Tibial artery (tissue), 4 donors: ENCODE measurements at regions not wholly inside any gene's neighbourhood (a gene's known extent, or its start where the extent isn't known, plus 50 kb on each side); places are given as distances from the start of the nearest gene placed in this dataset.

ENCODE experiments used
- DNase-seq, 2 donors: peaks; one replicate each; pipeline ENCODE4 v3.0.0-alpha.2; 2019
- H3K27ac ChIP-seq, 2 donors: fragments of 200-600 bp; sonication (generic) in 1 of 2; 1 replicate in 1 of 2; 2 replicates in 1 of 2; pipeline ENCODE4 v1.5.1; 2018 to 2019; ENCODE audit warnings: mild to moderate bottlenecking in 1 of 2
- H3K27me3 ChIP-seq, 2 donors: fragments of 200-600 bp; sonication (generic) in 1 of 2; one replicate each; pipeline versions ENCODE4 v1.5.1 to v1.6.0; 2016 to 2019
- H3K36me3 ChIP-seq, 3 donors: fragments of 200-600 bp; sonication (generic) in 2 of 3; one replicate each; pipeline ENCODE4 v1.5.1; 2016 to 2019; ENCODE audit warnings: mild to moderate bottlenecking in 2 of 3
- H3K4me1 ChIP-seq, 4 donors: fragments of 200-600 bp; sonication (generic) in 2 of 4; 1 replicate in 3 of 4; 2 replicates in 1 of 4; pipeline ENCODE4 v1.5.1; 2016 to 2019
- H3K4me3 ChIP-seq, 2 donors: fragments of 200-600 bp; sonication (generic) in 1 of 2; 1 replicate in 1 of 2; 2 replicates in 1 of 2; pipeline ENCODE4 v1.5.1; 2018 to 2019; ENCODE audit warnings: mild to moderate bottlenecking in 2 of 2
- H3K9me3 ChIP-seq, 3 donors: fragments of 200-600 bp; sonication (generic) in 1 of 3; one replicate each; pipeline ENCODE4 v1.5.1; 2016 to 2019
- CTCF ChIP-seq, 2 experiments: fragments of 200-600 bp in 1 of 2; fragments of 450-650 bp in 1 of 2; IDR thresholded peaks; one replicate each; pipeline ENCODE4 v1.5.1; 2017 to 2019; ENCODE audit warnings: antibody characterized with exemption in 2 of 2, mild to moderate bottlenecking in 1 of 2, moderate library complexity in 1 of 2
- intact Hi-C: fragments of 100-400 bp; cut with DNase I; formaldehyde crosslinking; loops from one replicate; pipeline ENCODE4 v1.15.0; 2023; ENCODE audit warnings: low total_unique reads

DNA sequence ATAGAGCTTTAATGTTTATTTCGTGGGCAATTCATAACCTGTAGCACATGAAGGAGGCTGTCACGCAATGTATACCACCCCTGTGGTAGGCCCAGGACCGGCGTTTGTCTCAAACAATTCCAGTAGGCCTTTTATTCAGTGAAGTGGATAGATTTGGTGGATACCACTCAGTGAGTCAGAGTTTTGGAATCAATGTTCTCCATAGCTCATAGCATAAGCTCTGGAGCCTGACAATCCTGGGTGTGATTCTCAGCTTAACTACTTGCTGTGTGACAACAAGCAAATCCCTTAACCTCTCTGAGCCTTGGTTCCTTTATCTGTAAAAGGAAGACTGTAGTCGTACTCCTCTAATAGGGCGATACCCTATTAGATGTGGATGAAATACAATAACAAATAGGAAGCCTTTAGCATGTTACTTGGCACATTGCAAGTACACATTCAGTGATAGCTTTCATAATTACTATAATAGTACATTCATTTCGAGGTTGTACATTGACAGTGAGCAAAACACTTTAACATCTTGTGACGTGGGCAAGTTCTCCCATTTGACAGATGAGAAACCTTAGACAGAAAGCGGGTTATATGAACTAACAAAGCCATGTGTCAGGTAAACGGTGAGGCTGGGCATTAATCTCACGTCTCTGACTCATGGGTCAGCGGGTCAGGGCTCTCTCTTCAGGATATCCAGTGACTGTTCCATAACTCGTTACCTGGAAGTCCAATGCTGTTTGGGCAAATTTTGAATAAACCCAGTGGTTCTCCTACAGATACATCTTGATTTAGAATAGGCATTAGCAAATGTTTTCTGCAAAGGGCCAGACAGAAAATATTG lies 130.8 kb downstream of the C9orf152 start:
- no peak for TF ChIP-seq CTCF (IDR thresholded peaks at IDR 0.05)
- Histone ChIP-seq H3K27ac (peak overlapping the region in 1 of 2 donors; percentile 30), H3K27me3 (no peaks in the 10 kb centered on the region), H3K9me3 (no peaks in the 10 kb centered on the region), H3K4me3 (no peak overlapping the region), H3K36me3 (no peaks in the 10 kb centered on the region), H3K4me1 (peaks cover 0 to 58% (median 23%) of the 10 kb centered on the region in 4 donors)
- intact Hi-C loops = no loop called here
- no peak for DNase-seq

GRCh38 chr9:110077925-110078324 lies 130.0 kb downstream of the C9orf152 start:
- Histone ChIP-seq H3K9me3 (no peaks in the 10 kb centered on the region), H3K4me3 (no peak overlapping the region), H3K27me3 (no peaks in the 10 kb centered on the region), H3K27ac (peak overlapping the region; percentile 29 to 30), H3K4me1 (peaks cover 0 to 62% (median 20%) of the 10 kb centered on the region in 4 donors), H3K36me3 (no peaks in the 10 kb centered on the region)
- no peak for TF ChIP-seq CTCF (IDR thresholded peaks at IDR 0.05)
- no peak for DNase-seq
- intact Hi-C loops = no loop called here

DNA sequence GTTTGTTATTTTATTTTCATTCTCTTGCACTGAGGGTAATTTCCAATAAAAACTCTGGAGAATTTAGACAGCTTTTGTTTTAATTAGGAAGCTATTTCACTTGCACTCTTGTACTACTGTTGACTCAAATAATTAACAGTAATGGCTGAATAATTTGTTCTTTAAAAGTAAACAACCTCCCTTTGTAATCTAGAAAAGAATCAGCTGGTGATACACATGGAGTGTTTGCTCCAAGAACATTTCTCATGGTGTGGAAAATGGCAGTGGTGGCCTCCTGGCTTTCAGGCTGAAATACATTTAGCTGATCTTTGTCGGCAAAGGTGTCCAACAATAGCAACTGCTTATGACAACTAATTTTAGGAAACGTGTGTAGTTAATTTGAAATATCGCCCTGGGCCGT lies 129.4 kb downstream of the C9orf152 start:
- H3K27ac ChIP-seq = peak overlapping the region; percentile 29 to 30
- DNase-seq = no peak

DNA sequence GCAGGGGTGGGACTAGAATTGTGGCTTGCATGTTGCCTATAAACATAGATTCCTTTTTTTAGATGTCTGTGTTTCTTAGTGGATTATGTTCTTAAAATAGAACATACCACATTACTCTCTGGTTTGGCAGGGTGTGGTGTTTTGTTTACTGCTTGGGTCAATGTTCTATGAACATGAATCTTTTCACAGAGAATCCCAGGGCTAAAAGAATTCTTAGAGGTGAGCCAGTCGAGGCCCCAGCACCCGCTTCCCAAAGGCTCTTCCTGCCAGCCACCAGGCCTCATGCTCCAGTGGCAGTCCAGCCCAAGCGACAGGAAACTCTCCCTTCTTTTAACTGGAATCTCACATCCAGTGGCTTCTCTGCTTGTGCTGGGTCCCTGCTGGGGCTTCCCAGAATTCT lies 126.6 kb downstream of the C9orf152 start:
- peak overlapping the region; percentile 66 to 74 for H3K27ac ChIP-seq
- DNase-seq = no peak
- H3K27me3 ChIP-seq = no peaks in the 10 kb centered on the region
- no peaks in the 10 kb centered on the region for H3K9me3 ChIP-seq
- peaks cover 0 to 63% (median 17%) of the 10 kb centered on the region in 4 donors for H3K4me1 ChIP-seq
- no peak overlapping the region for H3K4me3 ChIP-seq
- H3K36me3 ChIP-seq = no peaks in the 10 kb centered on the region
- TF ChIP-seq CTCF (IDR thresholded peaks at IDR 0.05) = no peak
- intact Hi-C loops = no loop called here

More for the DNA sequence above, 129.4 kb downstream of the C9orf152 start:
- peaks cover 0 to 63% (median 17%) of the 10 kb centered on the region in 4 donors for H3K4me1 ChIP-seq
- no peaks in the 10 kb centered on the region for H3K36me3 ChIP-seq
- intact Hi-C loops = no loop called here
- no peak for TF ChIP-seq CTCF (IDR thresholded peaks at IDR 0.05)
- H3K9me3 ChIP-seq = no peaks in the 10 kb centered on the region
- H3K4me3 ChIP-seq = no peak overlapping the region
- H3K27me3 ChIP-seq = no peaks in the 10 kb centered on the region

GRCh38 chr9:110083866-110084265 lies 124.1 kb downstream of the C9orf152 start:
- Histone ChIP-seq H3K9me3 (no peaks in the 10 kb centered on the region), H3K27me3 (no peaks in the 10 kb centered on the region), H3K27ac (no peak overlapping the region), H3K36me3 (no peaks in the 10 kb centered on the region), H3K4me1 (peaks cover 0 to 42% (median 19%) of the 10 kb centered on the region in 4 donors), H3K4me3 (no peak overlapping the region)
- intact Hi-C loops = no loop called here
- DNase-seq = no peak
- TF ChIP-seq CTCF (IDR thresholded peaks at IDR 0.05) = no peak
